ENCODE measurements at regions not wholly inside any gene's neighbourhood (a gene's known extent, or its start where the extent isn't known, plus 50 kb on each side); places are given as distances from the start of the nearest gene placed in this dataset.

GRCh38 chr14:96660667-96661066 is 136.5 kb upstream of the VRK1 start:
- WGBS, 2 donors (ENCODE audit: low coverage in 1 of 2): 33% methylated on average over 3 of the region's 4 CpGs; no CpG with 5 or more reads in 1 of the 2 donors
- H3K27me3 ChIP-seq: no peaks in the 10 kb centered on the region
- no peak for TF ChIP-seq EP300 (IDR thresholded peaks at IDR 0.05)
- TF ChIP-seq POLR2AphosphoS5 (IDR thresholded peaks at IDR 0.05): no peak
- TF ChIP-seq POLR2A (IDR thresholded peaks at IDR 0.05): no peak
- TF ChIP-seq, protein P1, sequence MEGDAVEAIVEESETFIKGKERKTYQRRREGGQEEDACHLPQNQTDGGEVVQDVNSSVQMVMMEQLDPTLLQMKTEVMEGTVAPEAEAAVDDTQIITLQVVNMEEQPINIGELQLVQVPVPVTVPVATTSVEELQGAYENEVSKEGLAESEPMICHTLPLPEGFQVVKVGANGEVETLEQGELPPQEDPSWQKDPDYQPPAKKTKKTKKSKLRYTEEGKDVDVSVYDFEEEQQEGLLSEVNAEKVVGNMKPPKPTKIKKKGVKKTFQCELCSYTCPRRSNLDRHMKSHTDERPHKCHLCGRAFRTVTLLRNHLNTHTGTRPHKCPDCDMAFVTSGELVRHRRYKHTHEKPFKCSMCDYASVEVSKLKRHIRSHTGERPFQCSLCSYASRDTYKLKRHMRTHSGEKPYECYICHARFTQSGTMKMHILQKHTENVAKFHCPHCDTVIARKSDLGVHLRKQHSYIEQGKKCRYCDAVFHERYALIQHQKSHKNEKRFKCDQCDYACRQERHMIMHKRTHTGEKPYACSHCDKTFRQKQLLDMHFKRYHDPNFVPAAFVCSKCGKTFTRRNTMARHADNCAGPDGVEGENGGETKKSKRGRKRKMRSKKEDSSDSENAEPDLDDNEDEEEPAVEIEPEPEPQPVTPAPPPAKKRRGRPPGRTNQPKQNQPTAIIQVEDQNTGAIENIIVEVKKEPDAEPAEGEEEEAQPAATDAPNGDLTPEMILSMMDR (IDR thresholded peaks at IDR 0.05): no peak
- peaks cover 0 to 15% (median 0%) of the 10 kb centered on the region in 3 donors for H3K9me3 ChIP-seq
- H3K27ac ChIP-seq: no peak overlapping the region
- H3K36me3 ChIP-seq: no peaks in the 10 kb centered on the region
- no peak for ATAC-seq
- H3K4me3 ChIP-seq: no peak overlapping the region
- H3K4me1 ChIP-seq: peaks cover 0 to 25% (median 4%) of the 10 kb centered on the region in 3 donors

- no peak overlapping the region for H3K27ac ChIP-seq
- TF ChIP-seq POLR2A (IDR thresholded peaks at IDR 0.05) (no peak), EP300 (IDR thresholded peaks at IDR 0.05) (no peak), POLR2AphosphoS5 (IDR thresholded peaks at IDR 0.05) (no peak)
- TF ChIP-seq, protein P1 (IDR thresholded peaks at IDR 0.05): no peak
- ATAC-seq: no peak
These were observed 135.8 kb upstream of the VRK1 start for GRCh38 chr14:96661244-96661969.

GRCh38 chr14:96662116-96662970 is 134.8 kb upstream of the VRK1 start:
- H3K4me3 ChIP-seq: no peak overlapping the region
- WGBS, 2 donors (ENCODE audit: low coverage in 1 of 2): 26 to 46% methylated on average over 7 to 14 of the region's 15 CpGs
- peak; percentile 31 for ATAC-seq

More at GRCh38 chr14:96661244-96661969, 135.8 kb upstream of the VRK1 start:
- Histone ChIP-seq H3K9me3 (peaks cover 0 to 13% (median 0%) of the 10 kb centered on the region in 3 donors), H3K4me3 (no peak overlapping the region), H3K36me3 (no peaks in the 10 kb centered on the region), H3K27me3 (no peaks in the 10 kb centered on the region), H3K4me1 (peaks cover 0 to 25% (median 4%) of the 10 kb centered on the region in 3 donors)

GRCh38 chr14:96663076-96663475 is 134.1 kb upstream of the VRK1 start:
- Histone ChIP-seq H3K27ac (no peak overlapping the region), H3K27me3 (no peaks in the 10 kb centered on the region), H3K4me3 (no peak overlapping the region), H3K4me1 (peaks cover 0 to 25% (median 4%) of the 10 kb centered on the region in 3 donors), H3K9me3 (peaks cover 0 to 6% (median 0%) of the 10 kb centered on the region in 3 donors), H3K36me3 (no peaks in the 10 kb centered on the region)
- TF ChIP-seq EP300 (IDR thresholded peaks at IDR 0.05) (no peak), POLR2AphosphoS5 (IDR thresholded peaks at IDR 0.05) (no peak), POLR2A (IDR thresholded peaks at IDR 0.05) (no peak)
- TF ChIP-seq, protein P1 (IDR thresholded peaks at IDR 0.05): no peak
- ATAC-seq: no peak
- WGBS, 2 donors (ENCODE audit: low coverage in 1 of 2): 84% methylated on average over 6 of the region's 19 CpGs; no CpG with 5 or more reads in 1 of the 2 donors

More at GRCh38 chr14:96662116-96662970, 134.8 kb upstream of the VRK1 start:
- Histone ChIP-seq H3K9me3 (peaks cover 0 to 6% (median 0%) of the 10 kb centered on the region in 3 donors), H3K27ac (peak overlapping the region in 1 of 4 donors; percentile 10), H3K36me3 (no peaks in the 10 kb centered on the region), H3K27me3 (no peaks in the 10 kb centered on the region), H3K4me1 (peaks cover 0 to 25% (median 4%) of the 10 kb centered on the region in 3 donors)
- TF ChIP-seq, protein P1 (IDR thresholded peaks at IDR 0.05): no peak
- no peak for TF ChIP-seq POLR2A (IDR thresholded peaks at IDR 0.05)
- TF ChIP-seq POLR2AphosphoS5 (IDR thresholded peaks at IDR 0.05): no peak
- TF ChIP-seq EP300 (IDR thresholded peaks at IDR 0.05): no peak

Data from gastroesophageal sphincter (tissue), 4 donors.